Stimulated activated CD4-positive, alpha-beta T cell treated with anti-CD3 and anti-CD28 coated beads, TNF-alpha, amount 100 ng/mL, for 48 hours (primary cell): ENCODE measurements at regions not wholly inside any gene's neighbourhood (a gene's known extent, or its start where the extent isn't known, plus 50 kb on each side); places are given as distances from the start of the nearest gene placed in this dataset.
"Not testable (repeated sequence)": the region's sequence is repeated elsewhere in the genome, so short reads cannot be mapped to it uniquely, and the experiment has no call there.

Experiments
- DNase-seq, 3 donors: peaks; one replicate each; pipeline ENCODE4 v3.0.0-alpha.2; 2020; ENCODE audit warnings: low read depth in 3 of 3

- DNase-seq = no peak
Measured at GRCh38 chr7:114293289-114294012, 121.2 kb upstream of the FOXP2 start.

GRCh38 chr7:114279901-114280300, 134.7 kb upstream of the FOXP2 start:
- no peak for DNase-seq

GRCh38 chr7:114273218-114273617, 141.4 kb upstream of the FOXP2 start:
- DNase-seq = no peak

- no peak for DNase-seq
Measured at GRCh38 chr7:114269714-114270113, 144.9 kb upstream of the FOXP2 start.

GRCh38 chr7:114267550-114267949, 147.1 kb upstream of the FOXP2 start:
- DNase-seq = not testable (repeated sequence)

GRCh38 chr7:114264023-114264422, 150.6 kb upstream of the FOXP2 start:
- no peak for DNase-seq

GRCh38 chr7:114263219-114263618, 151.4 kb upstream of the FOXP2 start:
- DNase-seq = no peak

- DNase-seq = no peak
Measured at GRCh38 chr7:114255404-114255841, 159.2 kb upstream of the FOXP2 start.

- no peak for DNase-seq
Measured at GRCh38 chr7:114243646-114244045, 171.0 kb upstream of the FOXP2 start.

- DNase-seq = no peak
Measured at GRCh38 chr7:114242992-114243507, 171.6 kb upstream of the FOXP2 start.

- DNase-seq = no peak
Measured at GRCh38 chr7:114229246-114229645, 185.4 kb upstream of the FOXP2 start.

- no peak for DNase-seq
Measured at GRCh38 chr7:114225784-114226183, 188.8 kb upstream of the FOXP2 start.

- DNase-seq = no peak
Measured at GRCh38 chr7:114218283-114218682, 196.3 kb upstream of the FOXP2 start.

- no peak for DNase-seq
Measured at GRCh38 chr7:114217026-114217806, 197.4 kb upstream of the FOXP2 start.

GRCh38 chr7:114214466-114214865, 200.1 kb upstream of the FOXP2 start:
- no peak for DNase-seq

- no peak for DNase-seq
Measured at GRCh38 chr7:114212721-114213429, 201.7 kb upstream of the FOXP2 start.

GRCh38 chr7:114209968-114210367, 204.6 kb upstream of the FOXP2 start:
- DNase-seq = no peak

GRCh38 chr7:114206688-114207087, 207.9 kb upstream of the FOXP2 start:
- no peak for DNase-seq

- DNase-seq = no peak
Measured at GRCh38 chr7:114196517-114196916, 218.1 kb upstream of the FOXP2 start.

- no peak for DNase-seq
Measured at GRCh38 chr7:114190387-114190786, 224.2 kb upstream of the FOXP2 start.

- DNase-seq = no peak
Measured at GRCh38 chr7:114183311-114184088, 231.1 kb upstream of the FOXP2 start.

GRCh38 chr7:114182837-114183236, 231.8 kb upstream of the FOXP2 start:
- DNase-seq = no peak
